OCI-LY1 (cell line): ENCODE measurements at regions not wholly inside any gene's neighbourhood (a gene's known extent, or its start where the extent isn't known, plus 50 kb on each side); places are given as distances from the start of the nearest gene placed in this dataset.

Experiments used
- CTCF ChIP-seq: fragments of 200-600 bp; sonication (generic), shearing (Covaris generic); IDR thresholded peaks from 2 replicates; pipeline ENCODE4 v1.5.1; 2017; ENCODE audit warnings: mild to moderate bottlenecking, antibody characterized with exemption, low read length, moderate library complexity, mixed read lengths
- EZH2 ChIP-seq: fragments of 200-600 bp; sonication (generic), shearing (Covaris generic); IDR thresholded peaks from 2 replicates; pipeline ENCODE4 v1.8.0; 2017; ENCODE audit warnings: borderline replicate concordance, mixed run types, mild to moderate bottlenecking, antibody characterized with exemption, low read length, moderate library complexity, mixed read lengths

DNA sequence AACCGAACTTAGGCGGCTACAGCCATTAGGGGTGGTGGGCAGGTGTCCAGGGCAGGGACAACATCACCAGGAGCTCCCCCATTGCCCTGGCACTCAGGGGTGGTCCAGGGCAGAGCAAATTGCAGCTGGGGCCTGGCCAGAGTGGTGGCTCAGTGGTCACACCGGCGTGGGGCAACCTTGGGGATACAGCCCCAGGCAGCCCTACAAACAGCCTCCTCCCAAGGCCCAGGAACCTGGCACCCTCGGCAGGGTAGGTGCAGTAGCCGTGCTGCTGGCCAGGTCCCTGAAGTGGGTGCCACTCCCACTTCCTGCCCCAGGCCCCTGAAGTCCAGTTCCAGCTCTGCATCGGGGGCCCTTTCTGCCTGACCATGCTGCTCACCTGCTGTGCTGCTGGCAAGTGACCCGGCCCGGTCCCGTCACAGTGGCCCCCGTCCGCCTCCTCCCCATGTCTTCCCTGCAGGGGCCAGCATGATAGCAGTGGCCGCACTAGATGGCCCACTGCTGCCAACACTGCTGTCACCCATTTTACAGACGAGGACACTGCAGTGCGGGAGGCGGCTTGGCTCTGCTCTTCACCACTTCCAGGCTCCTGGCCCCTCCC is 712.8 kb downstream of the MATN1 start:
- TF ChIP-seq CTCF: no peak
- no peak for TF ChIP-seq EZH2
